OCI-LY1 (cell line): ENCODE measurements at regions not wholly inside any gene's neighbourhood (a gene's known extent, or its start where the extent isn't known, plus 50 kb on each side); places are given as distances from the start of the nearest gene placed in this dataset.

Experiments used
- H2AFZ ChIP-seq: fragments of 200-600 bp; sonication (generic), shearing (Covaris generic); 2 replicates; pipeline ENCODE4 v1.6.0; 2014; ENCODE audit warnings: antibody characterized with exemption, mild to moderate bottlenecking, low read length
- H3F3A ChIP-seq: fragments of 200-600 bp; sonication (generic), shearing (Covaris generic); 2 replicates; pipeline ENCODE4 v1.6.0; 2014; ENCODE audit warnings: mild to moderate bottlenecking, antibody characterized with exemption, low read length, moderate library complexity; ENCODE audit not compliant: insufficient read depth
- H3K27ac ChIP-seq: fragments of 200-600 bp; sonication (generic); 2 replicates; pipeline ENCODE4 v1.5.1; 2014; ENCODE audit warnings: low read length, mixed run types, mild to moderate bottlenecking, low read depth; ENCODE audit not compliant: poor library complexity, severe bottlenecking
- H3K27me3 ChIP-seq: fragments of 200-600 bp; sonication (generic); 2 replicates; pipeline ENCODE4 v1.6.0; 2014; ENCODE audit warnings: antibody characterized with exemption, mild to moderate bottlenecking, low read length, moderate library complexity; ENCODE audit not compliant: insufficient read depth
- H3K36me3 ChIP-seq: fragments of 200-600 bp; sonication (generic); 2 replicates; pipeline ENCODE4 v1.6.1; 2014; ENCODE audit warnings: mild to moderate bottlenecking, antibody characterized with exemption, low read length, moderate library complexity, mixed read lengths; ENCODE audit not compliant: insufficient read depth
- H3K4me1 ChIP-seq: fragments of 200-600 bp; sonication (generic); 2 replicates; pipeline ENCODE4 v1.5.1; 2014; ENCODE audit warnings: mild to moderate bottlenecking, low read length, moderate library complexity; ENCODE audit not compliant: insufficient read depth, severe bottlenecking
- H3K4me2 ChIP-seq: fragments of 200-600 bp; sonication (generic), shearing (Covaris generic); 2 replicates; pipeline ENCODE4 v1.6.1; 2014; ENCODE audit warnings: low read length
- H3K4me3 ChIP-seq: fragments of 200-600 bp; sonication (generic); 2 replicates; pipeline ENCODE4 v1.5.1; 2014; ENCODE audit warnings: low read length, low read depth, mild to moderate bottlenecking, mixed read lengths; ENCODE audit not compliant: poor library complexity, severe bottlenecking
- H3K79me2 ChIP-seq: fragments of 200-600 bp; shearing (Covaris generic); 2 replicates; pipeline ENCODE4 v1.6.1; 2016; ENCODE audit warnings: mixed run types, low read length, mixed read lengths; ENCODE audit not compliant: insufficient read depth
- H3K9ac ChIP-seq: fragments of 200-600 bp; sonication (generic), shearing (Covaris generic); 2 replicates; pipeline ENCODE4 v1.6.1; 2014; ENCODE audit warnings: mild to moderate bottlenecking, low read length, mixed read lengths
- H3K9me2 ChIP-seq: fragments of 200-600 bp; sonication (generic), shearing (Covaris generic); 2 replicates; pipeline ENCODE4 v1.6.1; 2014; ENCODE audit warnings: low read depth, mild to moderate bottlenecking, low read length, mixed read lengths
- H3K9me3 ChIP-seq: fragments of 200-600 bp; shearing (Covaris generic); 2 replicates; pipeline ENCODE4 v1.6.1; 2014; ENCODE audit warnings: low read length, mixed read lengths
- H4K20me1 ChIP-seq: fragments of 200-600 bp; sonication (generic), shearing (Covaris generic); 2 replicates; pipeline ENCODE4 v1.6.0; 2016; ENCODE audit warnings: mild to moderate bottlenecking, low read length; ENCODE audit not compliant: insufficient read depth
- EZH2 ChIP-seq: fragments of 200-600 bp; sonication (generic), shearing (Covaris generic); IDR thresholded peaks from 2 replicates; pipeline ENCODE4 v1.8.0; 2017; ENCODE audit warnings: borderline replicate concordance, mixed run types, mild to moderate bottlenecking, antibody characterized with exemption, low read length, moderate library complexity, mixed read lengths
- TF ChIP-seq, protein P1 (sequence below): fragments of 200-600 bp; sonication (generic), shearing (Covaris generic); IDR thresholded peaks from 2 replicates; pipeline ENCODE4 v1.5.1; 2017; ENCODE audit warnings: mild to moderate bottlenecking, antibody characterized with exemption, low read length, moderate library complexity, mixed read lengths

- H3K9me2 ChIP-seq, result no peaks in the 10 kb centered on the region
Measured at GRCh38 chr20:60632391-60633262, 619.4 kb upstream of the CDH4 start.

DNA sequence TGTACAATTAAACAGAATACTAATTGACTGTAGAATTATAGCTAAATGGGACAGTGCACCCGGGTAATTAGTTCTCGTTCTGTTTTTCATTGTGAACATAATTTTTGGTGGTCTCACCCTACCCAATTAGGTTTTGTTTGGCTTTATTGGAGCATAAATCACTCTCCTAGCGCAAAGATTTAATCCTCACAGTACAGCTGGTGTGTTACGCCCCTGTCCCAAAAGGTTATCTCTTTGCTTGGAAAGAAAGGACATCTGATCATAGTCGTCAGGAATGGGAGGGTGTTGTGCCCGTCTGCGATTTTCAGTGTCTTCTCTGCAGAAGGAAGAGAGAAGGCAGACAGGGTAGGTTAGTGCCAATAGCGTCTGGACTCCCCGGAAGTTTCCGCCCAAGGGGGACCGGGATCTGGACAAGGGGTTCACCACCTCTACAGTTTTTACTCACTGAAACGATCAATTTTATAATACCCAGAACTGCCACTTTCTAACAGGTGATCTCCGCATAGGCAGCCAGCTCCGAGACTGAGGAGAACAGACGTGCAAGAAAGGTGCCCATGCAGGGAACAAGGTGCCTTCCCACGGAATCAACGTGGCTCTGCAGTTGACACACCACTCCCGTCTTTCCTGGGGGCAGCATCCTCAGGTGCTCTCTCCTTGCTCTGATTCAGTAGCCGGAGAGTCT, 617.4 kb upstream of the CDH4 start:
- no peak overlapping the region for H3K4me2 ChIP-seq
- H2AFZ ChIP-seq, result no peak overlapping the region
- no peaks in the 10 kb centered on the region for H3K4me1 ChIP-seq
- H4K20me1 ChIP-seq, result no peaks in the 10 kb centered on the region
- TF ChIP-seq EZH2, result no peak
- TF ChIP-seq, protein P1, sequence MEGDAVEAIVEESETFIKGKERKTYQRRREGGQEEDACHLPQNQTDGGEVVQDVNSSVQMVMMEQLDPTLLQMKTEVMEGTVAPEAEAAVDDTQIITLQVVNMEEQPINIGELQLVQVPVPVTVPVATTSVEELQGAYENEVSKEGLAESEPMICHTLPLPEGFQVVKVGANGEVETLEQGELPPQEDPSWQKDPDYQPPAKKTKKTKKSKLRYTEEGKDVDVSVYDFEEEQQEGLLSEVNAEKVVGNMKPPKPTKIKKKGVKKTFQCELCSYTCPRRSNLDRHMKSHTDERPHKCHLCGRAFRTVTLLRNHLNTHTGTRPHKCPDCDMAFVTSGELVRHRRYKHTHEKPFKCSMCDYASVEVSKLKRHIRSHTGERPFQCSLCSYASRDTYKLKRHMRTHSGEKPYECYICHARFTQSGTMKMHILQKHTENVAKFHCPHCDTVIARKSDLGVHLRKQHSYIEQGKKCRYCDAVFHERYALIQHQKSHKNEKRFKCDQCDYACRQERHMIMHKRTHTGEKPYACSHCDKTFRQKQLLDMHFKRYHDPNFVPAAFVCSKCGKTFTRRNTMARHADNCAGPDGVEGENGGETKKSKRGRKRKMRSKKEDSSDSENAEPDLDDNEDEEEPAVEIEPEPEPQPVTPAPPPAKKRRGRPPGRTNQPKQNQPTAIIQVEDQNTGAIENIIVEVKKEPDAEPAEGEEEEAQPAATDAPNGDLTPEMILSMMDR, result no peak
- H3K4me3 ChIP-seq, result no peak overlapping the region
- no peaks in the 10 kb centered on the region for H3K9me2 ChIP-seq
- no peak overlapping the region for H3K9ac ChIP-seq
- no peaks in the 10 kb centered on the region for H3K79me2 ChIP-seq
- 0 out of 2 replicates have a peak, but pooled peaks cover 5% of the 10 kb centered on the region for H3K27me3 ChIP-seq
- H3K27ac ChIP-seq, result no peak overlapping the region
- no peaks in the 10 kb centered on the region for H3F3A ChIP-seq
- H3K36me3 ChIP-seq, result no peaks in the 10 kb centered on the region
- no peaks in the 10 kb centered on the region for H3K9me3 ChIP-seq

More at GRCh38 chr20:60632391-60633262, 619.4 kb upstream of the CDH4 start:
- no peak overlapping the region for H3K4me3 ChIP-seq
- no peaks in the 10 kb centered on the region for H3K9me3 ChIP-seq
- TF ChIP-seq, protein P1, result no peak
- TF ChIP-seq EZH2, result no peak
- no peaks in the 10 kb centered on the region for H3K79me2 ChIP-seq
- H3K4me2 ChIP-seq, result no peak overlapping the region
- no peak overlapping the region for H3K27ac ChIP-seq
- no peaks in the 10 kb centered on the region for H3K4me1 ChIP-seq
- no peak overlapping the region for H3K9ac ChIP-seq
- H3K27me3 ChIP-seq, result 0 out of 2 replicates have a peak, but pooled peaks cover 5% of the 10 kb centered on the region
- H3K36me3 ChIP-seq, result no peaks in the 10 kb centered on the region
- H2AFZ ChIP-seq, result no peak overlapping the region
- H3F3A ChIP-seq, result no peaks in the 10 kb centered on the region
- H4K20me1 ChIP-seq, result no peaks in the 10 kb centered on the region

GRCh38 chr20:60636417-60636816, 615.6 kb upstream of the CDH4 start:
- Histone ChIP-seq H3K4me2 (no peak overlapping the region), H2AFZ (no peak overlapping the region), H3K4me1 (no peaks in the 10 kb centered on the region), H4K20me1 (no peaks in the 10 kb centered on the region), H3K36me3 (no peaks in the 10 kb centered on the region), H3K9me3 (no peaks in the 10 kb centered on the region), H3K4me3 (no peak overlapping the region), H3K79me2 (no peaks in the 10 kb centered on the region), H3K27me3 (0 out of 2 replicates have a peak, but pooled peaks cover 5% of the 10 kb centered on the region), H3K9me2 (no peaks in the 10 kb centered on the region), H3F3A (no peaks in the 10 kb centered on the region), H3K9ac (no peak overlapping the region), H3K27ac (no peak overlapping the region)
- TF ChIP-seq EZH2, result no peak
- TF ChIP-seq, protein P1, result no peak
